GM23338 (cell line): ENCODE measurements at regions not wholly inside any gene's neighbourhood (a gene's known extent, or its start where the extent isn't known, plus 50 kb on each side); places are given as distances from the start of the nearest gene placed in this dataset.

Source experiments
- ATAC-seq: fragments of 200-7000 bp; cut with Tn5 transposase; 3 replicates; pipeline ENCODE4 v1.9.1; 2020
- DNase-seq: peaks from one replicate; pipeline ENCODE4 v3.0.0-alpha.2; 2015; ENCODE audit warnings: low spot score
- H2AFZ ChIP-seq: fragments of 200-600 bp; sonication (generic); 2 replicates; pipeline ENCODE4 v1.8.0; 2016; ENCODE audit warnings: antibody characterized with exemption, mild to moderate bottlenecking, moderate library complexity
- H3F3A ChIP-seq: fragments of 200-600 bp; sonication (generic); replicated peaks from 2 replicates; pipeline ENCODE4 v1.8.0; 2017; ENCODE audit warnings: antibody characterized with exemption, mixed run types, low read depth
- H3K27ac ChIP-seq: fragments of 200-600 bp; sonication (generic); 2 replicates; pipeline ENCODE4 v1.6.1; 2016; ENCODE audit warnings: low read depth
- H3K27me3 ChIP-seq: fragments of 200-600 bp; sonication (generic); 2 replicates; pipeline ENCODE4 v1.8.0; 2016; ENCODE audit warnings: mild to moderate bottlenecking, mixed run types, moderate library complexity; ENCODE audit not compliant: insufficient read depth
- H3K36me3 ChIP-seq: fragments of 200-600 bp; sonication (generic); 2 replicates; pipeline ENCODE4 v1.8.0; 2016; ENCODE audit warnings: mild to moderate bottlenecking; ENCODE audit not compliant: insufficient read depth
- H3K4me1 ChIP-seq: fragments of 200-600 bp; sonication (generic); 2 replicates; pipeline ENCODE4 v1.8.0; 2016; ENCODE audit warnings: mild to moderate bottlenecking, moderate library complexity; ENCODE audit not compliant: insufficient read depth
- H3K4me2 ChIP-seq: fragments of 200-600 bp; sonication (generic); 2 replicates; pipeline ENCODE4 v1.7.1; 2017; ENCODE audit warnings: mixed run types
- H3K4me3 ChIP-seq: fragments of 200-600 bp; sonication (generic); 2 replicates; pipeline ENCODE4 v1.6.1; 2016; ENCODE audit warnings: mixed run types
- H3K79me2 ChIP-seq: fragments of 200-600 bp; sonication (generic); replicated peaks from 2 replicates; pipeline ENCODE4 v1.8.0; 2017; ENCODE audit warnings: mild to moderate bottlenecking; ENCODE audit not compliant: insufficient read depth
- H3K9me2 ChIP-seq: fragments of 200-600 bp; sonication (generic); 2 replicates; pipeline ENCODE4 v1.8.0; 2017; ENCODE audit not compliant: insufficient read depth
- H4K20me1 ChIP-seq: fragments of 200-600 bp; sonication (generic); replicated peaks from 2 replicates; pipeline ENCODE4 v1.8.0; 2017; ENCODE audit warnings: mild to moderate bottlenecking; ENCODE audit not compliant: insufficient read depth
- H3K27ac Mint-ChIP-seq: 2 replicates; pipeline ENCODE4 v1.8.0; 2020; ENCODE audit warnings: inconsistent platforms, mild to moderate bottlenecking, moderate library complexity, mixed read lengths
- H3K27me3 Mint-ChIP-seq: 3 replicates; pipeline ENCODE4 v1.8.0; 2022; ENCODE audit warnings: low read depth, mild to moderate bottlenecking, moderate library complexity, mixed read lengths, inconsistent platforms; ENCODE audit not compliant: insufficient read depth, poor library complexity
- H3K36me3 Mint-ChIP-seq: 3 replicates; pipeline ENCODE4 v1.8.0; 2021; ENCODE audit warnings: low read depth, mild to moderate bottlenecking, inconsistent platforms, moderate library complexity, mixed read lengths
- H3K4me1 Mint-ChIP-seq: 3 replicates; pipeline ENCODE4 v1.8.0; 2020; ENCODE audit warnings: mild to moderate bottlenecking, inconsistent platforms, mixed read lengths
- H3K4me3 Mint-ChIP-seq: 3 replicates; pipeline ENCODE4 v1.8.0; 2021; ENCODE audit warnings: moderate library complexity, mild to moderate bottlenecking, inconsistent platforms, mixed read lengths
- H3K9me3 Mint-ChIP-seq: 3 replicates; pipeline ENCODE4 v1.8.0; 2020; ENCODE audit warnings: moderate library complexity, mild to moderate bottlenecking, inconsistent platforms, mixed read lengths
- CREB1 ChIP-seq: fragments of 250-450 bp; sonication (Bioruptor Pico); IDR thresholded peaks from 2 replicates; pipeline ENCODE4 v1.5.0; 2020; ENCODE audit warnings: low read depth, mild to moderate bottlenecking, moderate library complexity
- EZH2 ChIP-seq: fragments of 200-600 bp; sonication (generic); IDR thresholded peaks from one replicate; pipeline ENCODE4 v1.8.0; 2017; ENCODE audit warnings: antibody characterized with exemption, mild to moderate bottlenecking, low read depth; ENCODE audit not compliant: unreplicated experiment
- EZH2phosphoT487 ChIP-seq: fragments of 200-600 bp; sonication (generic); IDR thresholded peaks from one replicate; pipeline ENCODE4 v1.8.1; 2018; ENCODE audit warnings: antibody characterized with exemption; ENCODE audit not compliant: unreplicated experiment
- JUNB ChIP-seq: IDR thresholded peaks from one replicate; pipeline ENCODE4 v1.6.1; 2016; ENCODE audit warnings: antibody characterized with exemption; ENCODE audit not compliant: unreplicated experiment
- NANOG ChIP-seq: IDR thresholded peaks from 2 replicates; pipeline ENCODE4 v1.6.1; 2016; ENCODE audit warnings: antibody characterized with exemption, borderline replicate concordance
- POLR2AphosphoS5 ChIP-seq: IDR thresholded peaks from 2 replicates; pipeline ENCODE4 v1.6.1; 2016; ENCODE audit warnings: antibody characterized with exemption, low read depth
- STAT1 ChIP-seq: IDR thresholded peaks from one replicate; pipeline ENCODE4 v1.6.1; 2016; ENCODE audit warnings: antibody characterized with exemption; ENCODE audit not compliant: unreplicated experiment
- ZNF114 ChIP-seq: fragments of 250-450 bp; sonication (Bioruptor Pico); IDR thresholded peaks from 2 replicates; pipeline ENCODE4 v1.5.0; 2020; ENCODE audit warnings: mild to moderate bottlenecking, moderate library complexity
- ZNF331 ChIP-seq: fragments of 250-450 bp; sonication (Bioruptor Pico); IDR thresholded peaks from 2 replicates; pipeline ENCODE4 v1.5.0; 2020; ENCODE audit warnings: low read depth, mild to moderate bottlenecking, moderate library complexity
- TF ChIP-seq, protein P1 (sequence below): fragments of 250-450 bp; sonication (Bioruptor Pico); IDR thresholded peaks from 2 replicates; pipeline ENCODE4 v1.5.0; 2020; ENCODE audit warnings: mild to moderate bottlenecking, moderate library complexity
- TF ChIP-seq, protein P2 (sequence below), 2 experiments: fragments of 200-600 bp in 1 of 2; sonication (generic) in 1 of 2; conservative IDR thresholded peaks; 2 replicates each; pipeline versions ENCODE4 v1.5.1 to v1.6.1; 2016 to 2017; ENCODE audit warnings: antibody characterized with exemption in 2 of 2, low read depth in 2 of 2, mild to moderate bottlenecking in 2 of 2, moderate library complexity in 1 of 2
- TF ChIP-seq, protein P3 (sequence below): IDR thresholded peaks from 2 replicates; pipeline ENCODE4 v1.6.1; 2016; ENCODE audit warnings: antibody characterized with exemption
- TF ChIP-seq, protein P4 (sequence below): IDR thresholded peaks from one replicate; pipeline ENCODE4 v1.6.1; 2018; ENCODE audit warnings: antibody characterized with exemption; ENCODE audit not compliant: unreplicated experiment

DNA sequence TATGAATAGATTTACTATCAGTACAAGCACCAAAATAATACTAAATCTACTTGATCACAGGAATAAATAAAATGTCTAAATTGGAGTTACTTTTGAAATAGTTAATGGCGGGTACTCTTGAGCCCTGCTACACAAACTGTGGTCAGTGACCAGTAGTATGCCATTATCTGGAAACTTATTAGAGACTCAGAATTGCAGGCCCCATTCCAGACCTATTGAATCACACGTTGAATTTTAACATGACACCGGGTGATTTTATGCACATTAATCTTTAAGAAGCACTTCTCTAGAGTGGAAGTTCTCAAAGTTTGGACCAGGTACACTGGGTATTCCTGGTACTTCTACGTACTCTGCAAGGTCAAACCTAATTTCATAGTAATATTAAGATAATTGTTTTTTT, 660.0 kb upstream of the POU3F4 start:
- Mint-ChIP-seq H3K27ac (no peak overlapping the region), H3K9me3 (peaks cover 11% of the 10 kb centered on the region; the same call in 1 of the 3 replicates), H3K4me1 (no peaks in the 10 kb centered on the region), H3K4me3 (no peak overlapping the region), H3K27me3 (peaks cover 2% of the 10 kb centered on the region), H3K36me3 (no peaks in the 10 kb centered on the region; the same call in 2 of the 3 replicates)
- no peaks in the 10 kb centered on the region for H4K20me1 ChIP-seq
- no peaks in the 10 kb centered on the region for H3K79me2 ChIP-seq
- H3F3A ChIP-seq: no peaks in the 10 kb centered on the region
- H3K27me3 ChIP-seq: no peaks in the 10 kb centered on the region
- H3K4me3 ChIP-seq: no peak overlapping the region
- DNase-seq (no peak), ATAC-seq (no peak)
- no peaks in the 10 kb centered on the region for H3K9me2 ChIP-seq
- no peak for TF ChIP-seq ZNF331
- TF ChIP-seq, protein P1, sequence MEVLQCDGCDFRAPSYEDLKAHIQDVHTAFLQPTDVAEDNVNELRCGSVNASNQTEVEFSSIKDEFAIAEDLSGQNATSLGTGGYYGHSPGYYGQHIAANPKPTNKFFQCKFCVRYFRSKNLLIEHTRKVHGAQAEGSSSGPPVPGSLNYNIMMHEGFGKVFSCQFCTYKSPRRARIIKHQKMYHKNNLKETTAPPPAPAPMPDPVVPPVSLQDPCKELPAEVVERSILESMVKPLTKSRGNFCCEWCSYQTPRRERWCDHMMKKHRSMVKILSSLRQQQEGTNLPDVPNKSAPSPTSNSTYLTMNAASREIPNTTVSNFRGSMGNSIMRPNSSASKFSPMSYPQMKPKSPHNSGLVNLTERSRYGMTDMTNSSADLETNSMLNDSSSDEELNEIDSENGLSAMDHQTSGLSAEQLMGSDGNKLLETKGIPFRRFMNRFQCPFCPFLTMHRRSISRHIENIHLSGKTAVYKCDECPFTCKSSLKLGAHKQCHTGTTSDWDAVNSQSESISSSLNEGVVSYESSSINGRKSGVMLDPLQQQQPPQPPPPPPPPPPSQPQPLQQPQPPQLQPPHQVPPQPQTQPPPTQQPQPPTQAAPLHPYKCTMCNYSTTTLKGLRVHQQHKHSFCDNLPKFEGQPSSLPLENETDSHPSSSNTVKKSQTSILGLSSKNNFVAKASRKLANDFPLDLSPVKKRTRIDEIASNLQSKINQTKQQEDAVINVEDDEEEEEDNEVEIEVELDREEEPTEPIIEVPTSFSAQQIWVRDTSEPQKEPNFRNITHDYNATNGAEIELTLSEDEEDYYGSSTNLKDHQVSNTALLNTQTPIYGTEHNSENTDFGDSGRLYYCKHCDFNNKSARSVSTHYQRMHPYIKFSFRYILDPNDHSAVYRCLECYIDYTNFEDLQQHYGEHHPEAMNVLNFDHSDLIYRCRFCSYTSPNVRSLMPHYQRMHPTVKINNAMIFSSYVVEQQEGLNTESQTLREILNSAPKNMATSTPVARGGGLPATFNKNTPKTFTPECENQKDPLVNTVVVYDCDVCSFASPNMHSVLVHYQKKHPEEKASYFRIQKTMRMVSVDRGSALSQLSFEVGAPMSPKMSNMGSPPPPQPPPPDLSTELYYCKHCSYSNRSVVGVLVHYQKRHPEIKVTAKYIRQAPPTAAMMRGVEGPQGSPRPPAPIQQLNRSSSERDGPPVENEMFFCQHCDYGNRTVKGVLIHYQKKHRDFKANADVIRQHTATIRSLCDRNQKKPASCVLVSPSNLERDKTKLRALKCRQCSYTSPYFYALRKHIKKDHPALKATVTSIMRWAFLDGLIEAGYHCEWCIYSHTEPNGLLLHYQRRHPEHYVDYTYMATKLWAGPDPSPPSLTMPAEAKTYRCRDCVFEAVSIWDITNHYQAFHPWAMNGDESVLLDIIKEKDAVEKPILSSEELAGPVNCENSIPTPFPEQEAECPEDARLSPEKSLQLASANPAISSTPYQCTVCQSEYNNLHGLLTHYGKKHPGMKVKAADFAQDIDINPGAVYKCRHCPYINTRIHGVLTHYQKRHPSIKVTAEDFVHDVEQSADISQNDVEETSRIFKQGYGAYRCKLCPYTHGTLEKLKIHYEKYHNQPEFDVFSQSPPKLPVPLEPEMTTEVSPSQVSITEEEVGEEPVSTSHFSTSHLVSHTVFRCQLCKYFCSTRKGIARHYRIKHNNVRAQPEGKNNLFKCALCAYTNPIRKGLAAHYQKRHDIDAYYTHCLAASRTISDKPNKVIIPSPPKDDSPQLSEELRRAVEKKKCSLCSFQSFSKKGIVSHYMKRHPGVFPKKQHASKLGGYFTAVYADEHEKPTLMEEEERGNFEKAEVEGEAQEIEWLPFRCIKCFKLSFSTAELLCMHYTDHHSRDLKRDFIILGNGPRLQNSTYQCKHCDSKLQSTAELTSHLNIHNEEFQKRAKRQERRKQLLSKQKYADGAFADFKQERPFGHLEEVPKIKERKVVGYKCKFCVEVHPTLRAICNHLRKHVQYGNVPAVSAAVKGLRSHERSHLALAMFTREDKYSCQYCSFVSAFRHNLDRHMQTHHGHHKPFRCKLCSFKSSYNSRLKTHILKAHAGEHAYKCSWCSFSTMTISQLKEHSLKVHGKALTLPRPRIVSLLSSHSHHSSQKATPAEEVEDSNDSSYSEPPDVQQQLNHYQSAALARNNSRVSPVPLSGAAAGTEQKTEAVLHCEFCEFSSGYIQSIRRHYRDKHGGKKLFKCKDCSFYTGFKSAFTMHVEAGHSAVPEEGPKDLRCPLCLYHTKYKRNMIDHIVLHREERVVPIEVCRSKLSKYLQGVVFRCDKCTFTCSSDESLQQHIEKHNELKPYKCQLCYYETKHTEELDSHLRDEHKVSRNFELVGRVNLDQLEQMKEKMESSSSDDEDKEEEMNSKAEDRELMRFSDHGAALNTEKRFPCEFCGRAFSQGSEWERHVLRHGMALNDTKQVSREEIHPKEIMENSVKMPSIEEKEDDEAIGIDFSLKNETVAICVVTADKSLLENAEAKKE (CRISPR knock-in tag): no peak
- no peak for TF ChIP-seq JUNB
- TF ChIP-seq CREB1 (CRISPR knock-in tag): no peak
- no peak for TF ChIP-seq STAT1
- no peak for TF ChIP-seq EZH2phosphoT487
- no peak for TF ChIP-seq POLR2AphosphoS5
- TF ChIP-seq, protein P2, sequence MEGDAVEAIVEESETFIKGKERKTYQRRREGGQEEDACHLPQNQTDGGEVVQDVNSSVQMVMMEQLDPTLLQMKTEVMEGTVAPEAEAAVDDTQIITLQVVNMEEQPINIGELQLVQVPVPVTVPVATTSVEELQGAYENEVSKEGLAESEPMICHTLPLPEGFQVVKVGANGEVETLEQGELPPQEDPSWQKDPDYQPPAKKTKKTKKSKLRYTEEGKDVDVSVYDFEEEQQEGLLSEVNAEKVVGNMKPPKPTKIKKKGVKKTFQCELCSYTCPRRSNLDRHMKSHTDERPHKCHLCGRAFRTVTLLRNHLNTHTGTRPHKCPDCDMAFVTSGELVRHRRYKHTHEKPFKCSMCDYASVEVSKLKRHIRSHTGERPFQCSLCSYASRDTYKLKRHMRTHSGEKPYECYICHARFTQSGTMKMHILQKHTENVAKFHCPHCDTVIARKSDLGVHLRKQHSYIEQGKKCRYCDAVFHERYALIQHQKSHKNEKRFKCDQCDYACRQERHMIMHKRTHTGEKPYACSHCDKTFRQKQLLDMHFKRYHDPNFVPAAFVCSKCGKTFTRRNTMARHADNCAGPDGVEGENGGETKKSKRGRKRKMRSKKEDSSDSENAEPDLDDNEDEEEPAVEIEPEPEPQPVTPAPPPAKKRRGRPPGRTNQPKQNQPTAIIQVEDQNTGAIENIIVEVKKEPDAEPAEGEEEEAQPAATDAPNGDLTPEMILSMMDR (conservative IDR thresholded peaks at IDR 0.05; ENCODE audit: low read depth in 2 of 2): no peak
- TF ChIP-seq, protein P3, sequence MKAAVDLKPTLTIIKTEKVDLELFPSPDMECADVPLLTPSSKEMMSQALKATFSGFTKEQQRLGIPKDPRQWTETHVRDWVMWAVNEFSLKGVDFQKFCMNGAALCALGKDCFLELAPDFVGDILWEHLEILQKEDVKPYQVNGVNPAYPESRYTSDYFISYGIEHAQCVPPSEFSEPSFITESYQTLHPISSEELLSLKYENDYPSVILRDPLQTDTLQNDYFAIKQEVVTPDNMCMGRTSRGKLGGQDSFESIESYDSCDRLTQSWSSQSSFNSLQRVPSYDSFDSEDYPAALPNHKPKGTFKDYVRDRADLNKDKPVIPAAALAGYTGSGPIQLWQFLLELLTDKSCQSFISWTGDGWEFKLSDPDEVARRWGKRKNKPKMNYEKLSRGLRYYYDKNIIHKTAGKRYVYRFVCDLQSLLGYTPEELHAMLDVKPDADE: no peak
- no peak for TF ChIP-seq ZNF114 (CRISPR knock-in tag)
- no peak for TF ChIP-seq NANOG
- TF ChIP-seq, protein P4, sequence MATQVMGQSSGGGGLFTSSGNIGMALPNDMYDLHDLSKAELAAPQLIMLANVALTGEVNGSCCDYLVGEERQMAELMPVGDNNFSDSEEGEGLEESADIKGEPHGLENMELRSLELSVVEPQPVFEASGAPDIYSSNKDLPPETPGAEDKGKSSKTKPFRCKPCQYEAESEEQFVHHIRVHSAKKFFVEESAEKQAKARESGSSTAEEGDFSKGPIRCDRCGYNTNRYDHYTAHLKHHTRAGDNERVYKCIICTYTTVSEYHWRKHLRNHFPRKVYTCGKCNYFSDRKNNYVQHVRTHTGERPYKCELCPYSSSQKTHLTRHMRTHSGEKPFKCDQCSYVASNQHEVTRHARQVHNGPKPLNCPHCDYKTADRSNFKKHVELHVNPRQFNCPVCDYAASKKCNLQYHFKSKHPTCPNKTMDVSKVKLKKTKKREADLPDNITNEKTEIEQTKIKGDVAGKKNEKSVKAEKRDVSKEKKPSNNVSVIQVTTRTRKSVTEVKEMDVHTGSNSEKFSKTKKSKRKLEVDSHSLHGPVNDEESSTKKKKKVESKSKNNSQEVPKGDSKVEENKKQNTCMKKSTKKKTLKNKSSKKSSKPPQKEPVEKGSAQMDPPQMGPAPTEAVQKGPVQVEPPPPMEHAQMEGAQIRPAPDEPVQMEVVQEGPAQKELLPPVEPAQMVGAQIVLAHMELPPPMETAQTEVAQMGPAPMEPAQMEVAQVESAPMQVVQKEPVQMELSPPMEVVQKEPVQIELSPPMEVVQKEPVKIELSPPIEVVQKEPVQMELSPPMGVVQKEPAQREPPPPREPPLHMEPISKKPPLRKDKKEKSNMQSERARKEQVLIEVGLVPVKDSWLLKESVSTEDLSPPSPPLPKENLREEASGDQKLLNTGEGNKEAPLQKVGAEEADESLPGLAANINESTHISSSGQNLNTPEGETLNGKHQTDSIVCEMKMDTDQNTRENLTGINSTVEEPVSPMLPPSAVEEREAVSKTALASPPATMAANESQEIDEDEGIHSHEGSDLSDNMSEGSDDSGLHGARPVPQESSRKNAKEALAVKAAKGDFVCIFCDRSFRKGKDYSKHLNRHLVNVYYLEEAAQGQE: no peak
- no peak for TF ChIP-seq EZH2
- H3K4me1 ChIP-seq: no peaks in the 10 kb centered on the region
- no peak overlapping the region for H2AFZ ChIP-seq
- no peak overlapping the region for H3K4me2 ChIP-seq
- H3K27ac ChIP-seq: no peak overlapping the region
- H3K36me3 ChIP-seq: no peaks in the 10 kb centered on the region
